MM.1S (cell line): ENCODE measurements at regions not wholly inside any gene's neighbourhood (a gene's known extent, or its start where the extent isn't known, plus 50 kb on each side); places are given as distances from the start of the nearest gene placed in this dataset.
"Not testable (repeated sequence)": the region's sequence is repeated elsewhere in the genome, so short reads cannot be mapped to it uniquely, and the experiment has no call there.

Experiments used
- DNase-seq: peaks from one replicate; pipeline ENCODE4 v3.0.0-alpha.2; 2015
- H2AFZ ChIP-seq: fragments of 300-600 bp; sonication (generic); 2 replicates; pipeline ENCODE4 v1.6.0; 2016; ENCODE audit warnings: antibody characterized with exemption, low read length
- H3F3A ChIP-seq: fragments of 300-600 bp; sonication (generic); 2 replicates; pipeline ENCODE4 v1.6.1; 2016; ENCODE audit warnings: mild to moderate bottlenecking, antibody characterized with exemption, low read length, moderate library complexity, mixed read lengths; ENCODE audit not compliant: insufficient read depth
- H3K27ac ChIP-seq: fragments of 300-600 bp; sonication (generic); 2 replicates; pipeline ENCODE4 v1.5.1; 2016; ENCODE audit warnings: mild to moderate bottlenecking, low read length
- H3K27me3 ChIP-seq: fragments of 300-600 bp; sonication (generic); replicated peaks from 2 replicates; pipeline ENCODE4 v1.6.0; 2016; ENCODE audit warnings: low read length; ENCODE audit not compliant: insufficient read depth
- H3K36me3 ChIP-seq: fragments of 300-600 bp; sonication (generic); replicated peaks from 2 replicates; pipeline ENCODE4 v1.6.1; 2016; ENCODE audit warnings: mild to moderate bottlenecking, low read length, mixed read lengths; ENCODE audit not compliant: insufficient read depth
- H3K4me1 ChIP-seq: fragments of 300-600 bp; sonication (generic); 2 replicates; pipeline ENCODE4 v1.6.1; 2016; ENCODE audit warnings: low read length, mixed read lengths
- H3K4me2 ChIP-seq: fragments of 300-600 bp; sonication (generic); 2 replicates; pipeline ENCODE4 v1.6.0; 2016; ENCODE audit warnings: low read depth, low read length
- H3K4me3 ChIP-seq: fragments of 300-600 bp; sonication (generic); 2 replicates; pipeline ENCODE4 v1.5.1; 2016; ENCODE audit warnings: low read length, mixed read lengths
- H3K79me2 ChIP-seq: fragments of 300-600 bp; sonication (generic); 2 replicates; pipeline ENCODE4 v1.6.1; 2016; ENCODE audit warnings: mixed run types, low read length, mixed read lengths
- H3K9ac ChIP-seq: fragments of 300-600 bp; sonication (generic); 2 replicates; pipeline ENCODE4 v1.6.1; 2016; ENCODE audit warnings: low read length, mixed read lengths
- H3K9me2 ChIP-seq: fragments of 300-600 bp; sonication (generic); replicated peaks from 2 replicates; pipeline ENCODE4 v1.6.1; 2016; ENCODE audit warnings: mild to moderate bottlenecking, low read length, mixed read lengths; ENCODE audit not compliant: insufficient read depth
- H3K9me3 ChIP-seq: fragments of 300-600 bp; sonication (generic); replicated peaks from 2 replicates; pipeline ENCODE4 v1.6.1; 2016; ENCODE audit warnings: mild to moderate bottlenecking, low read length, mixed read lengths; ENCODE audit not compliant: insufficient read depth
- H4K20me1 ChIP-seq: fragments of 300-600 bp; sonication (generic); 2 replicates; pipeline ENCODE4 v1.6.1; 2016; ENCODE audit warnings: mild to moderate bottlenecking, low read length, moderate library complexity, mixed read lengths; ENCODE audit not compliant: insufficient read depth
- CTCF ChIP-seq: fragments of 300-600 bp; sonication (generic); IDR thresholded peaks from 2 replicates; pipeline ENCODE4 v1.5.1; 2016; ENCODE audit warnings: antibody characterized with exemption, low read length, mixed read lengths
- EZH2 ChIP-seq: fragments of 300-600 bp; sonication (generic); optimal IDR thresholded peaks from 2 replicates; pipeline ENCODE3; 2017; ENCODE audit warnings: low read depth, mild to moderate bottlenecking, antibody characterized with exemption, low read length, mixed read lengths
- EZH2phosphoT487 ChIP-seq: fragments of 300-600 bp; sonication (generic); IDR thresholded peaks from 2 replicates; pipeline ENCODE4 v1.6.1; 2018; ENCODE audit warnings: antibody characterized with exemption, low read length

GRCh38 chr15:26061248-26061647 lies 198.1 kb upstream of the ATP10A start:
- Histone ChIP-seq H3F3A (no peaks in the 10 kb centered on the region), H4K20me1 (no peaks in the 10 kb centered on the region), H3K9ac (no peak overlapping the region), H3K79me2 (no peaks in the 10 kb centered on the region), H3K4me2 (no peak overlapping the region), H3K27me3 (no peaks in the 10 kb centered on the region), H3K9me3 (no peaks in the 10 kb centered on the region), H3K4me3 (no peak overlapping the region), H3K4me1 (no peaks in the 10 kb centered on the region), H3K27ac (no peak overlapping the region), H3K36me3 (no peaks in the 10 kb centered on the region), H2AFZ (no peak overlapping the region), H3K9me2 (no peaks in the 10 kb centered on the region)
- no peak for DNase-seq
- no peak for TF ChIP-seq EZH2
- no peak for TF ChIP-seq CTCF
- TF ChIP-seq EZH2phosphoT487 = no peak

GRCh38 chr15:26056766-26057165 lies 193.6 kb upstream of the ATP10A start:
- not testable (repeated sequence) for H3K9me2 ChIP-seq, H3K9me3 ChIP-seq, H2AFZ ChIP-seq, H3K4me1 ChIP-seq, H4K20me1 ChIP-seq, H3K27me3 ChIP-seq, DNase-seq, H3K27ac ChIP-seq, H3K4me2 ChIP-seq, H3K4me3 ChIP-seq, H3K9ac ChIP-seq, H3K79me2 ChIP-seq, H3K36me3 ChIP-seq, H3F3A ChIP-seq

GRCh38 chr15:26051761-26052675 lies 188.9 kb upstream of the ATP10A start:
- H3K4me1 ChIP-seq = no peaks in the 10 kb centered on the region
- H3K36me3 ChIP-seq = no peaks in the 10 kb centered on the region
- no peak overlapping the region for H3K4me2 ChIP-seq
- DNase-seq = no peak
- no peak for TF ChIP-seq EZH2
- no peak for TF ChIP-seq EZH2phosphoT487
- no peak for TF ChIP-seq CTCF
- no peaks in the 10 kb centered on the region for H3K27me3 ChIP-seq
- H4K20me1 ChIP-seq = no peaks in the 10 kb centered on the region
- no peak overlapping the region for H3K27ac ChIP-seq
- no peaks in the 10 kb centered on the region for H3K9me2 ChIP-seq
- no peaks in the 10 kb centered on the region; the same call in 1 of the 2 replicates for H3K9me3 ChIP-seq
- H3K79me2 ChIP-seq = no peaks in the 10 kb centered on the region
- H3K4me3 ChIP-seq = no peak overlapping the region
- no peaks in the 10 kb centered on the region for H3F3A ChIP-seq
- H3K9ac ChIP-seq = no peak overlapping the region
- no peak overlapping the region for H2AFZ ChIP-seq

GRCh38 chr15:26050984-26051383 lies 187.9 kb upstream of the ATP10A start:
- Histone ChIP-seq H3K4me2 (no peak overlapping the region), H3K4me1 (no peaks in the 10 kb centered on the region), H3K9me3 (no peaks in the 10 kb centered on the region; the same call in 1 of the 2 replicates), H2AFZ (no peak overlapping the region), H3F3A (no peaks in the 10 kb centered on the region), H3K9me2 (no peaks in the 10 kb centered on the region), H3K9ac (no peak overlapping the region), H3K79me2 (no peaks in the 10 kb centered on the region), H3K27ac (no peak overlapping the region), H4K20me1 (no peaks in the 10 kb centered on the region), H3K27me3 (no peaks in the 10 kb centered on the region), H3K4me3 (no peak overlapping the region), H3K36me3 (no peaks in the 10 kb centered on the region)
- DNase-seq = no peak
- TF ChIP-seq EZH2phosphoT487 (no peak), EZH2 (no peak), CTCF (no peak)
